ENCODE measurements at regions not wholly inside any gene's neighbourhood (a gene's known extent, or its start where the extent isn't known, plus 50 kb on each side); places are given as distances from the start of the nearest gene placed in this dataset.

DNA sequence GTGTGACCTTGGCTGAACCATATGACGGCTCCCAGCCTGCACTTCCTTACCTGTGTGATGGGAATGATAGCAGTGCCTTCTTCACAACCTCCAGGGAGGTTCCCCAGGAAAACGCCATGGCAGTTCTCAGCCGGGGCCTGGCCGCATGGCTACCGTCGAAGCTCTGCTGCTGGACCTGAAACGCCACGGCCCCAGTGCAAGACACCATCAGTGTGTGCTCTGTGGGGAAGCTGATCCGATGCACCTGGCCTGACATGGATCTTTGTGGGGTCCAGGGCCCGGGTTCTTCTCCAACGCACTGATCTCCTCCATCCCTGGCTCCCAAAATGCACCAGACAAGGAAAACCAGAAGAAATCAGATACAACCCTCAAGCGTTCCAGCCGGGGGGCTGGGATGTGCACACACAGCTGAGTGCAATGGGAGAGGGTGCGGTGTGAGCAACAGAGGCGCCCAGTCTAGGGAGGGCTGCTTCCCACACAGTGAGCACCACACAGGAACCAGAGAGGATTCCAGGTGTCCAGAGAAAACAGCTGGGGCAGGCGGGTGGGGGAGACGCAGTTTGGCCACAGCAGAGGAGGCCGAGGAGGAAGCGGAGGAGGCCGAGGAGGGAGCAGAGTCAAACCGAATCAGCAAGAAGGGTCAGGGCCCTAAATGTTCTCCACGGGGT lies 54.3 kb upstream of the ZNF469 start:
- Mint-ChIP-seq H3K36me3 (no peaks in the 10 kb centered on the region), H3K9me3 (no peaks in the 10 kb centered on the region; the same call in 1 of the 2 replicates), H3K27me3 (ENCODE audit: low read depth) (no peaks in the 10 kb centered on the region), H3K4me1 (no peaks in the 10 kb centered on the region), H3K27ac (no peak overlapping the region), H3K4me3 (no peak overlapping the region)
- DNase-seq (ENCODE audit: low spot score) (no peak), ATAC-seq (no peak)
- TF ChIP-seq, protein P1, sequence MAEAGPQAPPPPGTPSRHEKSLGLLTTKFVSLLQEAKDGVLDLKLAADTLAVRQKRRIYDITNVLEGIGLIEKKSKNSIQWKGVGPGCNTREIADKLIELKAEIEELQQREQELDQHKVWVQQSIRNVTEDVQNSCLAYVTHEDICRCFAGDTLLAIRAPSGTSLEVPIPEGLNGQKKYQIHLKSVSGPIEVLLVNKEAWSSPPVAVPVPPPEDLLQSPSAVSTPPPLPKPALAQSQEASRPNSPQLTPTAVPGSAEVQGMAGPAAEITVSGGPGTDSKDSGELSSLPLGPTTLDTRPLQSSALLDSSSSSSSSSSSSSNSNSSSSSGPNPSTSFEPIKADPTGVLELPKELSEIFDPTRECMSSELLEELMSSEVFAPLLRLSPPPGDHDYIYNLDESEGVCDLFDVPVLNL (CRISPR knock-in tag; IDR thresholded peaks at IDR 0.05; ENCODE audit: borderline replicate concordance, low read depth) = no peak
- TF ChIP-seq, protein P2, sequence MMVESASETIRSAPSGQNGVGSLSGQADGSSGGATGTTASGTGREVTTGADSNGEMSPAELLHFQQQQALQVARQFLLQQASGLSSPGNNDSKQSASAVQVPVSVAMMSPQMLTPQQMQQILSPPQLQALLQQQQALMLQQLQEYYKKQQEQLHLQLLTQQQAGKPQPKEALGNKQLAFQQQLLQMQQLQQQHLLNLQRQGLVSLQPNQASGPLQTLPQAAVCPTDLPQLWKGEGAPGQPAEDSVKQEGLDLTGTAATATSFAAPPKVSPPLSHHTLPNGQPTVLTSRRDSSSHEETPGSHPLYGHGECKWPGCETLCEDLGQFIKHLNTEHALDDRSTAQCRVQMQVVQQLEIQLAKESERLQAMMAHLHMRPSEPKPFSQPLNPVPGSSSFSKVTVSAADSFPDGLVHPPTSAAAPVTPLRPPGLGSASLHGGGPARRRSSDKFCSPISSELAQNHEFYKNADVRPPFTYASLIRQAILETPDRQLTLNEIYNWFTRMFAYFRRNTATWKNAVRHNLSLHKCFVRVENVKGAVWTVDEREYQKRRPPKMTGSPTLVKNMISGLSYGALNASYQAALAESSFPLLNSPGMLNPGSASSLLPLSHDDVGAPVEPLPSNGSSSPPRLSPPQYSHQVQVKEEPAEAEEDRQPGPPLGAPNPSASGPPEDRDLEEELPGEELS (CRISPR knock-in tag; IDR thresholded peaks at IDR 0.05) = no peak
- TF ChIP-seq NR1H2 (CRISPR knock-in tag; IDR thresholded peaks at IDR 0.05) = no peak
- TF ChIP-seq SMAD3 (CRISPR knock-in tag; IDR thresholded peaks at IDR 0.05; ENCODE audit: borderline replicate concordance) = no peak
- no peak for TF ChIP-seq TEAD1 (CRISPR knock-in tag; IDR thresholded peaks at IDR 0.05)
- TF ChIP-seq ZNF423 (CRISPR knock-in tag; IDR thresholded peaks at IDR 0.05) = no peak
- TF ChIP-seq, protein P3, sequence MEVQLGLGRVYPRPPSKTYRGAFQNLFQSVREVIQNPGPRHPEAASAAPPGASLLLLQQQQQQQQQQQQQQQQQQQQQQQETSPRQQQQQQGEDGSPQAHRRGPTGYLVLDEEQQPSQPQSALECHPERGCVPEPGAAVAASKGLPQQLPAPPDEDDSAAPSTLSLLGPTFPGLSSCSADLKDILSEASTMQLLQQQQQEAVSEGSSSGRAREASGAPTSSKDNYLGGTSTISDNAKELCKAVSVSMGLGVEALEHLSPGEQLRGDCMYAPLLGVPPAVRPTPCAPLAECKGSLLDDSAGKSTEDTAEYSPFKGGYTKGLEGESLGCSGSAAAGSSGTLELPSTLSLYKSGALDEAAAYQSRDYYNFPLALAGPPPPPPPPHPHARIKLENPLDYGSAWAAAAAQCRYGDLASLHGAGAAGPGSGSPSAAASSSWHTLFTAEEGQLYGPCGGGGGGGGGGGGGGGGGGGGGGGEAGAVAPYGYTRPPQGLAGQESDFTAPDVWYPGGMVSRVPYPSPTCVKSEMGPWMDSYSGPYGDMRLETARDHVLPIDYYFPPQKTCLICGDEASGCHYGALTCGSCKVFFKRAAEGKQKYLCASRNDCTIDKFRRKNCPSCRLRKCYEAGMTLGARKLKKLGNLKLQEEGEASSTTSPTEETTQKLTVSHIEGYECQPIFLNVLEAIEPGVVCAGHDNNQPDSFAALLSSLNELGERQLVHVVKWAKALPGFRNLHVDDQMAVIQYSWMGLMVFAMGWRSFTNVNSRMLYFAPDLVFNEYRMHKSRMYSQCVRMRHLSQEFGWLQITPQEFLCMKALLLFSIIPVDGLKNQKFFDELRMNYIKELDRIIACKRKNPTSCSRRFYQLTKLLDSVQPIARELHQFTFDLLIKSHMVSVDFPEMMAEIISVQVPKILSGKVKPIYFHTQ (CRISPR knock-in tag; IDR thresholded peaks at IDR 0.05) = no peak
- TF ChIP-seq ETV6 (CRISPR knock-in tag; IDR thresholded peaks at IDR 0.05) = no peak
- TF ChIP-seq FOXJ3 (CRISPR knock-in tag; IDR thresholded peaks at IDR 0.05; ENCODE audit: borderline replicate concordance) = no peak
- TF ChIP-seq SOX15 (CRISPR knock-in tag; IDR thresholded peaks at IDR 0.05) = no peak
- no peak for TF ChIP-seq ZNF138 (CRISPR knock-in tag; conservative IDR thresholded peaks at IDR 0.05)
- no peak for TF ChIP-seq GABPB1 (CRISPR knock-in tag; IDR thresholded peaks at IDR 0.05)
- TF ChIP-seq RORB (CRISPR knock-in tag; IDR thresholded peaks at IDR 0.05) = no peak
- CTCF ChIA-PET = interaction anchor here (0.6 to 1.2 kb wide), 2 partner anchors 12 to 453 kb away, joined by 3 read pairs; no protein-coding TSS in a partner anchor
- POLR2A ChIA-PET = no interaction called here

DNA sequence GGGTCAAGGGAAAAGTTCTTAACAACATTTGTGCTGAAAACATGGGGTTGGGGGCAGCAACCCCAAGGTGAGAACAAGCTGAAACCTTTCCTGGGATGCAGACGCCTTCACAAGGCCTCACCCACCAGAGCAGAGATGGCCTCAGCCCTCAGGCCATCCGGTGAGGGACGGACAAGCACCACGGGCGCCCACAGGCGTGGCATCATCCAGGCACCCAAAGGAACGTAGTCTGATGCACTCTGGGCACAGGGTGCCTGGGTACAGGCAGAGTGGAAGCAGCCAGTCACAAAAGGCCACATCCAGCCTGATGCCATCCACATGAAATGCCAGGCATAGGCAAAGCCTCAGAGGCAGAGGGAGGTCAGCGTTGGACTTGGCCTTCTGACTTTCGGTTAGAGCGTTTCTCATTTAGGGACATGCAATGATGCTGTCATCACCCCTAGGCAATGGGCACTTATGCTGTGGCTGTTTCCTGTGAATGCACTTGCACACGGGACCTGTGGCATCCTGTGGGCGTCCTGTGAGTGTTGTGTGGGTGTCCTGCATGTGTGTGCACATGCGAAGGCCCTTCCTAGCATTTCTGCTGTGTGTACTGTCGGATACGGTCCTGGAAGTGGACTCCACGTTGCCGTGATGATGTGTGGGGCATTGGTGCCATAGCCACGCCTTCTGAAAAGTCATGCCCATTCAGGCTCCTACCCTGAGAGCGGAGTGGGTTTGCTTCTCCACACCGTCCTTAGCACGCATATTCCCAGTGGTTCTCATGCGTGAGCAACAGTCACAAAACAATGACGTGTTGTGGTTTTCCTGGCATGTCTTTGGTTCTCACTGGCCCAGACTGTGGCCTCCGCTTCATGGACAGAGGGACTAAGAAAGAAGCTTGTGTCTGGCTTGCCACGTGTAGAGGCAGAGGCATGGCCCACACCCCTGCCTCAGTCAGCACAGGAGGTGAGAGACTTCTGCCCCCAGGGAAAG lies 52.7 kb upstream of the ZNF469 start:
- ChIA-PET CTCF (no interaction called here), POLR2A (no interaction called here)
- H3K4me1 Mint-ChIP-seq = no peaks in the 10 kb centered on the region
- DNase-seq (ENCODE audit: low spot score) = no peak
- H3K36me3 Mint-ChIP-seq = no peaks in the 10 kb centered on the region
- H3K27ac Mint-ChIP-seq = no peak overlapping the region
- no peak for ATAC-seq
- no peak overlapping the region for H3K4me3 Mint-ChIP-seq
- H3K9me3 Mint-ChIP-seq = no peaks in the 10 kb centered on the region
- no peaks in the 10 kb centered on the region for H3K27me3 Mint-ChIP-seq (ENCODE audit: low read depth)
- TF ChIP-seq, protein P2 (CRISPR knock-in tag; IDR thresholded peaks at IDR 0.05) = no peak
- TF ChIP-seq EMX1 (CRISPR knock-in tag; IDR thresholded peaks at IDR 0.05) (no peak), JAZF1 (CRISPR knock-in tag; IDR thresholded peaks at IDR 0.05) (no peak), ETV6 (CRISPR knock-in tag; IDR thresholded peaks at IDR 0.05) (no peak), GTF2I (CRISPR knock-in tag; conservative IDR thresholded peaks at IDR 0.05) (no peak), SP1 (CRISPR knock-in tag; conservative IDR thresholded peaks at IDR 0.05) (no peak), SOX15 (CRISPR knock-in tag; IDR thresholded peaks at IDR 0.05) (no peak), TEAD4 (CRISPR knock-in tag; IDR thresholded peaks at IDR 0.05) (no peak), ZNF138 (CRISPR knock-in tag; conservative IDR thresholded peaks at IDR 0.05) (no peak), ZBTB21 (CRISPR knock-in tag; IDR thresholded peaks at IDR 0.05; ENCODE audit: borderline replicate concordance) (no peak), SMAD3 (CRISPR knock-in tag; IDR thresholded peaks at IDR 0.05; ENCODE audit: borderline replicate concordance) (no peak), KAT7 (CRISPR knock-in tag; IDR thresholded peaks at IDR 0.05; ENCODE audit: borderline replicate concordance) (no peak), NFATC4 (CRISPR knock-in tag; IDR thresholded peaks at IDR 0.05) (no peak), NFE2L1 (CRISPR knock-in tag; IDR thresholded peaks at IDR 0.05) (no peak), NR2C2 (CRISPR knock-in tag; IDR thresholded peaks at IDR 0.05) (no peak)
- TF ChIP-seq, protein P4, sequence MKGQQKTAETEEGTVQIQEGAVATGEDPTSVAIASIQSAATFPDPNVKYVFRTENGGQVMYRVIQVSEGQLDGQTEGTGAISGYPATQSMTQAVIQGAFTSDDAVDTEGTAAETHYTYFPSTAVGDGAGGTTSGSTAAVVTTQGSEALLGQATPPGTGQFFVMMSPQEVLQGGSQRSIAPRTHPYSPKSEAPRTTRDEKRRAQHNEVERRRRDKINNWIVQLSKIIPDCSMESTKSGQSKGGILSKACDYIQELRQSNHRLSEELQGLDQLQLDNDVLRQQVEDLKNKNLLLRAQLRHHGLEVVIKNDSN (CRISPR knock-in tag; IDR thresholded peaks at IDR 0.05) = no peak
- TF ChIP-seq, protein P5, sequence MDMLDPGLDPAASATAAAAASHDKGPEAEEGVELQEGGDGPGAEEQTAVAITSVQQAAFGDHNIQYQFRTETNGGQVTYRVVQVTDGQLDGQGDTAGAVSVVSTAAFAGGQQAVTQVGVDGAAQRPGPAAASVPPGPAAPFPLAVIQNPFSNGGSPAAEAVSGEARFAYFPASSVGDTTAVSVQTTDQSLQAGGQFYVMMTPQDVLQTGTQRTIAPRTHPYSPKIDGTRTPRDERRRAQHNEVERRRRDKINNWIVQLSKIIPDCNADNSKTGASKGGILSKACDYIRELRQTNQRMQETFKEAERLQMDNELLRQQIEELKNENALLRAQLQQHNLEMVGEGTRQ (CRISPR knock-in tag; IDR thresholded peaks at IDR 0.05) = no peak

Measured in WTC11 (cell line).